Glutamatergic neuron (in vitro differentiated cells): ENCODE measurements at regions not wholly inside any gene's neighbourhood (a gene's known extent, or its start where the extent isn't known, plus 50 kb on each side); places are given as distances from the start of the nearest gene placed in this dataset.

Experiments
- DNase-seq: peaks from one replicate; pipeline ENCODE4 v3.0.0; 2022
- H3K27ac Mint-ChIP-seq: one replicate; pipeline ENCODE4 v1.8.0; 2020; ENCODE audit warnings: mild to moderate bottlenecking, mixed read lengths, inconsistent platforms; ENCODE audit not compliant: unreplicated experiment
- H3K27me3 Mint-ChIP-seq: one replicate; pipeline ENCODE4 v1.8.0; 2020; ENCODE audit warnings: mild to moderate bottlenecking, moderate library complexity, mixed read lengths, inconsistent platforms; ENCODE audit not compliant: unreplicated experiment
- H3K36me3 Mint-ChIP-seq: one replicate; pipeline ENCODE4 v1.8.0; 2020; ENCODE audit warnings: mild to moderate bottlenecking, mixed read lengths, inconsistent platforms; ENCODE audit not compliant: unreplicated experiment
- H3K4me1 Mint-ChIP-seq: one replicate; pipeline ENCODE4 v1.8.0; 2020; ENCODE audit warnings: mild to moderate bottlenecking, low read depth, mixed read lengths, inconsistent platforms; ENCODE audit not compliant: unreplicated experiment
- H3K4me3 Mint-ChIP-seq: one replicate; pipeline ENCODE4 v1.8.0; 2020; ENCODE audit warnings: mild to moderate bottlenecking, mixed read lengths, inconsistent platforms; ENCODE audit not compliant: unreplicated experiment
- H3K9me3 Mint-ChIP-seq: one replicate; pipeline ENCODE4 v1.8.0; 2020; ENCODE audit warnings: mild to moderate bottlenecking, moderate library complexity, mixed read lengths, inconsistent platforms; ENCODE audit not compliant: unreplicated experiment
- TF ChIP-seq, protein P1 (sequence below): fragments of 200-600 bp; sonication (generic); IDR thresholded peaks from one replicate; pipeline ENCODE4 v1.5.0; 2021; ENCODE audit not compliant: partially characterized antibody, unreplicated experiment

DNA sequence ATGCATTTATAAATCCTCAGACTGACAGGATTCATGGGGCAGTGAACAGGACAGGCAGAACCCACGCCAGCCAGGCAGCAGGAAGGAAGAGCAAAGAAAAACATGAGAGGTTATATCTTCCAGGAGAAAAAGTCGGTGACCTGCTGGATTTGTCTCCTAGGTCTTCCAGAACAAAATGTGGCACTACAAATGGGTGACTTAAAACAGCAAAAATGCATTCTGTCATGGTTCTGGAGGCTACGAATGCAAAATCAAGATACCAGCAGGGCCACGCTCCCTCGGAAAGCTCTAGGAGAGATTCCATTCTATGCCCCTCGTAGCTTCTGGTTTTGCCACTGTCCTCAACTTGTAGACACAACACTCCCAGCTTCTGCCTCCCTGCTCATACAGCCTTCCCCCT lies 63.4 kb downstream of the PSMG1 start:
- Mint-ChIP-seq H3K4me3 (no peak overlapping the region), H3K4me1 (no peaks in the 10 kb centered on the region), H3K9me3 (peaks cover 2% of the 10 kb centered on the region), H3K36me3 (peaks cover 5% of the 10 kb centered on the region), H3K27me3 (peaks cover 2% of the 10 kb centered on the region), H3K27ac (no peak overlapping the region)
- no peak for DNase-seq
- TF ChIP-seq, protein P1, sequence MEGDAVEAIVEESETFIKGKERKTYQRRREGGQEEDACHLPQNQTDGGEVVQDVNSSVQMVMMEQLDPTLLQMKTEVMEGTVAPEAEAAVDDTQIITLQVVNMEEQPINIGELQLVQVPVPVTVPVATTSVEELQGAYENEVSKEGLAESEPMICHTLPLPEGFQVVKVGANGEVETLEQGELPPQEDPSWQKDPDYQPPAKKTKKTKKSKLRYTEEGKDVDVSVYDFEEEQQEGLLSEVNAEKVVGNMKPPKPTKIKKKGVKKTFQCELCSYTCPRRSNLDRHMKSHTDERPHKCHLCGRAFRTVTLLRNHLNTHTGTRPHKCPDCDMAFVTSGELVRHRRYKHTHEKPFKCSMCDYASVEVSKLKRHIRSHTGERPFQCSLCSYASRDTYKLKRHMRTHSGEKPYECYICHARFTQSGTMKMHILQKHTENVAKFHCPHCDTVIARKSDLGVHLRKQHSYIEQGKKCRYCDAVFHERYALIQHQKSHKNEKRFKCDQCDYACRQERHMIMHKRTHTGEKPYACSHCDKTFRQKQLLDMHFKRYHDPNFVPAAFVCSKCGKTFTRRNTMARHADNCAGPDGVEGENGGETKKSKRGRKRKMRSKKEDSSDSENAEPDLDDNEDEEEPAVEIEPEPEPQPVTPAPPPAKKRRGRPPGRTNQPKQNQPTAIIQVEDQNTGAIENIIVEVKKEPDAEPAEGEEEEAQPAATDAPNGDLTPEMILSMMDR = no peak

DNA sequence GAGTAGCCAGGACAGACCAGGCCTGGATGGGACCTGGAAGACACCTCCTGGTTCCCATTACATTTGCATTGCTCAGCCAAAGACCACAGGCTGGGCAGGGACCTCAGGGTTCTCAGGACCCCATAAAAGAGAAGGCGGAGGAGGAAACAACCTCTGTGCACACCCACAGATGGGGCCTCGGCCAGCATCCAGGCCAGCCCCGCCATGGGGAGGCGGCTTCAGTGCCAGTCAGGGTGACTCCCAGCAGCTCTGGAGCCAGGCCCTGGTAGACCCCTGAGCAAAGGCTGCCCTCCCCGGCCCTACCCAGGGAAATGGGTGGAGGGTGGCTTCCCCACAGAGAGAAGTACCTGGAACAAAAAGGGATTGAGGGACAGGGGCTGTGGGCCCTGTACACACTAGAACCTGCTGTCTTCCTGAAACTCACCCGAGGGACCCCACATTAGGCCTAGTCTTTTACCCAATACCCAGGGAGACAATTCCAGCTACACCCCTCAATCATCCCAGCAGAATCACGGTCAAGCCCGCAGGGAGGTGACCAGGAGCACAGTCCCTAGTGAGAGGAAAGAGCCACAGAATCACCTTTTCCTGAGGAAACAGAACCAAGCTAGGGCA lies 64.5 kb downstream of the PSMG1 start:
- Mint-ChIP-seq H3K4me3 (no peak overlapping the region), H3K36me3 (peaks cover 5% of the 10 kb centered on the region), H3K27me3 (peaks cover 5% of the 10 kb centered on the region), H3K27ac (no peak overlapping the region), H3K4me1 (no peaks in the 10 kb centered on the region), H3K9me3 (peaks cover 2% of the 10 kb centered on the region)
- DNase-seq = no peak
- TF ChIP-seq, protein P1 = no peak

DNA sequence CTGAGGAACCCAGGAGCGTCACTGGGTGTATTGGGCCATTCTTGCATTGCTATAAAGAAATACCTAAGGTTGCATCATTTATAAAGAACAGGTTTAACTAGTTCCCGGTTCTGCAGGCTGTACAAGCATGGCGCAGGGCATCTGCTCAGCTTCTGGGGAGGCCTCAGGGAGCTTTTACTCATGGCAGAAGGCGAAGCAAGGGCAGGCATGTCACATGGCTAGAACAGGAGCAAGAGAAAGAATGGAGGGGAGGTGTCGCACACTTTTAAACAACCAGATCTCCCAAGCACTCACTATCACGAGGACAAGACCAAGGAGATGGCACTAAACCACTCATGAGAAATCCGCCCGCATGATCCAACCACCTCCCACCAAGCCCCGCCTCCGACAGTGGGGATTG lies 65.2 kb downstream of the PSMG1 start:
- peaks cover 5% of the 10 kb centered on the region for H3K27me3 Mint-ChIP-seq
- no peak overlapping the region for H3K27ac Mint-ChIP-seq
- peaks cover 2% of the 10 kb centered on the region for H3K9me3 Mint-ChIP-seq
- H3K4me3 Mint-ChIP-seq = no peak overlapping the region
- H3K36me3 Mint-ChIP-seq = peaks cover 5% of the 10 kb centered on the region
- H3K4me1 Mint-ChIP-seq = no peaks in the 10 kb centered on the region
- TF ChIP-seq, protein P1 = no peak
- no peak for DNase-seq

DNA sequence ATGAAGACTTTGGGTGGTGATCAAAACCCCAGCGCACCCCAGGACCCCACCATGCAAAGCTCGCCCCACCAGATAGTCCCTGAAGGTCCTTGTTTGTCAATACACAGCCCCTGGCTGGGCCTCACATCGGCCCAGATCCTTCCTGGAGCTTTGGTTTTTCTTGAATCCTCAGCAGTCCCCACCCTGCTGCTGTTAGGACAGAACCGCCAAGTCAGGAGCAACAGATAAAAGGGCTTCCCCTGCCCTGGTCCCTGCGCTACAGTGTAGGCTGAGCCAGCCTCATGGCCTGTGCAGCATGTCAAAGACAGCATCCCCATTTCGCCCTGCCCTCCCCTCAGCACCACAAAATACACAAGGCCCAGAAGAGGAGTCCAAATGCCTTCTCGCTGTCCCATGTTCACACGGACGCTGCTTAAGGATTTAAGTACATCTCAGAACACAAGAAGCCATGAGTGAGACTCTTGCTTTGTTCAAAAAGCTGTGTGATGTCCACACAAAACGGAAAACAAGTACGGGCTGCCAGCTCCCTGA lies 65.7 kb downstream of the PSMG1 start:
- Mint-ChIP-seq H3K27me3 (peaks cover 5% of the 10 kb centered on the region), H3K27ac (no peak overlapping the region), H3K36me3 (peaks cover 5% of the 10 kb centered on the region), H3K9me3 (peaks cover 2% of the 10 kb centered on the region), H3K4me1 (no peaks in the 10 kb centered on the region), H3K4me3 (no peak overlapping the region)
- no peak for DNase-seq
- TF ChIP-seq, protein P1 = no peak

DNA sequence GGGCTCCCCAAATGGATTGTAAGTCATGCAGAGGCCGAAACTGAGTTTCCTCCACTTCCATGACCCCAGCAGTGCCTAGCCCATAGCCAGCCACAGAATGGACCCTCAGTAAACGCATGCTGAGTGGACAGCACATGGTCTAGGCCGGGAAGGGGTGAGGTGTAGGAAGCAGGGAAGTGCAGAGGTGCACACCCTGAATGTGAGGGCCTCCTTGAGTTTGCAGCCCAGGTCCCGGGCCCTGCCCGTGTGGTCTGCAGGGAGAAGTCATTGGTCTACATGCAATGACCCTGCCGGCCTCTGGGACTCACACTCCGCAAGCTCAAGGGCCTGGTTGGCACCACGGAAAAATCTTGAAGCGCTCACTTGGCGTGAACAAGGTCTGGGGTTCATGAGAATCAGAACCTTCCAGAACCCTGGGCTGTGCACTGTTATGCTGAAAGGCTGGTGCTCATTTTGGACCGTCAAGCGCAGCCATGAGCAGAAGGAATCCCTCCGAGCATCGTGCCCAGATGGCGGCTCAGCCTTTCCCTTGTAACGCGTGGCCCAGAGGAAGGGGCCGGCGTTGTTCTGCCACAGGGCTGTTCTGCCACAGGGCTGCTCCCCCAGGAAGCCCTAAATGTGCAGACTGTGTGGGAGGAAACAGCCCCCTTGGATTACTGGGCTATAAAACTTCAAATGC lies 66.4 kb downstream of the PSMG1 start:
- no peak overlapping the region for H3K27ac Mint-ChIP-seq
- TF ChIP-seq, protein P1 = no peak
- DNase-seq = no peak
- H3K4me1 Mint-ChIP-seq = no peaks in the 10 kb centered on the region
- H3K36me3 Mint-ChIP-seq = no peaks in the 10 kb centered on the region
- H3K27me3 Mint-ChIP-seq = peaks cover 5% of the 10 kb centered on the region
- no peak overlapping the region for H3K4me3 Mint-ChIP-seq
- H3K9me3 Mint-ChIP-seq = no peaks in the 10 kb centered on the region
